Lung (tissue), 11 donors: ENCODE measurements at regions not wholly inside any gene's neighbourhood (a gene's known extent, or its start where the extent isn't known, plus 50 kb on each side); places are given as distances from the start of the nearest gene placed in this dataset.
A peak's percentile ranks its signal among the peaks of the same experiment; 100 is the strongest.

Experiments
- ATAC-seq: fragments of 200-7000 bp; cut with Tn5 transposase; one replicate; pipeline ENCODE4 v1.9.1; 2020; ENCODE audit warnings: moderate number of reproducible peaks; ENCODE audit not compliant: insufficient read depth, low FRiP score
- DNase-seq, 3 donors: peaks; one replicate each; pipeline ENCODE4 v3.0.0-alpha.2; 2013 to 2017
- H3K27ac ChIP-seq, 2 donors: one replicate each; pipeline ENCODE4 v1.5.1; 2013; ENCODE audit warnings: mild to moderate bottlenecking in 2 of 2, moderate library complexity in 2 of 2, control low read depth in 1 of 2, inconsistent platforms in 1 of 2, low read depth in 1 of 2, low read length in 1 of 2
- H3K27me3 ChIP-seq, 3 donors: one replicate each; pipeline ENCODE4 v1.5.1; 2013; ENCODE audit warnings: low read length in 2 of 3; ENCODE audit not compliant: control insufficient read depth in 3 of 3, insufficient read depth in 3 of 3
- H3K36me3 ChIP-seq, 4 donors: one replicate each; pipeline ENCODE4 v1.5.1; 2013; ENCODE audit warnings: low read length in 4 of 4, mild to moderate bottlenecking in 1 of 4, moderate library complexity in 1 of 4; ENCODE audit not compliant: control insufficient read depth in 4 of 4, insufficient read depth in 4 of 4
- H3K4me1 ChIP-seq, 5 donors: one replicate each; pipeline ENCODE4 v1.5.1; 2013; ENCODE audit warnings: low read length in 5 of 5, mild to moderate bottlenecking in 2 of 5, moderate library complexity in 1 of 5; ENCODE audit not compliant: control insufficient read depth in 5 of 5, insufficient read depth in 5 of 5
- H3K4me3 ChIP-seq: one replicate; pipeline ENCODE4 v1.5.1; 2013; ENCODE audit warnings: mild to moderate bottlenecking, control low read depth, moderate library complexity
- H3K9ac ChIP-seq, 2 donors: one replicate each; pipeline ENCODE4 v1.5.1; 2013; ENCODE audit warnings: low read length in 2 of 2, control low read depth in 1 of 2; ENCODE audit not compliant: insufficient read depth in 1 of 2
- H3K9me3 ChIP-seq, 4 donors: one replicate each; pipeline ENCODE4 v1.5.1; 2013; ENCODE audit warnings: low read length in 3 of 4, mild to moderate bottlenecking in 1 of 4, moderate library complexity in 1 of 4; ENCODE audit not compliant: control insufficient read depth in 4 of 4, insufficient read depth in 3 of 4
- CTCF ChIP-seq: IDR thresholded peaks from 2 replicates; pipeline ENCODE4 v1.5.1; 2012; ENCODE audit warnings: mild to moderate bottlenecking; ENCODE audit errors: control extremely low read depth, extremely low read depth
- WGBS, 2 donors: extraction: QIAGEN DNeasy Blood & Tissue Kit; methylation state at CpG; one replicate each; pipeline ENCODE4 v1.1.7; 2013; 5-methylcytosine and 5-hydroxymethylcytosine counted together
- donor health status: control.
- donor health status: control.
- donor health status: Bipolar disorder and iron deficiency.
- donor health status: healthy.
- donor health status: DM: yes; HTN: yes; CAD: no.

- Histone ChIP-seq H3K4me1 (peaks cover 0 to 5% (median 0%) of the 10 kb centered on the region in 5 donors), H3K36me3 (no peaks in the 10 kb centered on the region), H3K9me3 (no peaks in the 10 kb centered on the region), H3K4me3 (no peak overlapping the region), H3K9ac (no peak overlapping the region), H3K27me3 (no peaks in the 10 kb centered on the region), H3K27ac (no peak overlapping the region)
- 62 to 68% methylated on average over 3 of the region's 3 CpGs for WGBS, 2 donors
- ATAC-seq (no peak), DNase-seq (peak in 2 of 3 donors; percentile 29 to 44)
- no peak for TF ChIP-seq CTCF
Observed at GRCh38 chr4:137125011-137125410, 407.3 kb downstream of the PCDH18 start.

GRCh38 chr4:137124278-137124932, 407.9 kb downstream of the PCDH18 start:
- Histone ChIP-seq H3K4me1 (peaks cover 0 to 5% (median 0%) of the 10 kb centered on the region in 5 donors), H3K36me3 (no peaks in the 10 kb centered on the region), H3K9ac (no peak overlapping the region), H3K9me3 (no peaks in the 10 kb centered on the region), H3K4me3 (no peak overlapping the region), H3K27me3 (no peaks in the 10 kb centered on the region), H3K27ac (no peak overlapping the region)
- 50 to 71% methylated on average over 5 of the region's 5 CpGs for WGBS, 2 donors
- DNase-seq (peak; percentile 18 to 82 (median 75)), ATAC-seq (peak; percentile 85)
- TF ChIP-seq CTCF = peak; percentile 17

- Histone ChIP-seq H3K9ac (no peak overlapping the region), H3K9me3 (no peaks in the 10 kb centered on the region), H3K27ac (no peak overlapping the region), H3K36me3 (no peaks in the 10 kb centered on the region), H3K27me3 (no peaks in the 10 kb centered on the region), H3K4me3 (no peak overlapping the region), H3K4me1 (peaks cover 0 to 5% (median 0%) of the 10 kb centered on the region in 5 donors)
- DNase-seq (no peak), ATAC-seq (no peak)
- WGBS, 2 donors = 92 to 97% methylated on average over 2 of the region's 2 CpGs
- no peak for TF ChIP-seq CTCF
Observed at GRCh38 chr4:137122876-137123275, 409.4 kb downstream of the PCDH18 start.

GRCh38 chr4:137116144-137116543, 416.1 kb downstream of the PCDH18 start:
- no peak for TF ChIP-seq CTCF
- WGBS, 2 donors = 79 to 85% methylated on average over 3 of the region's 3 CpGs

More at GRCh38 chr4:137116144-137116543, 416.1 kb downstream of the PCDH18 start:
- Histone ChIP-seq H3K27ac (no peak overlapping the region), H3K9ac (no peak overlapping the region), H3K9me3 (no peaks in the 10 kb centered on the region), H3K36me3 (no peaks in the 10 kb centered on the region), H3K27me3 (no peaks in the 10 kb centered on the region), H3K4me3 (no peak overlapping the region), H3K4me1 (no peaks in the 10 kb centered on the region)
- ATAC-seq (no peak), DNase-seq (no peak)
